Liver (tissue), 8 donors: ENCODE measurements at regions not wholly inside any gene's neighbourhood (a gene's known extent, or its start where the extent isn't known, plus 50 kb on each side); places are given as distances from the start of the nearest gene placed in this dataset.

Experiments used
- DNase-seq: peaks from one replicate; pipeline ENCODE4 v3.0.0-alpha.2; 2017; ENCODE audit warnings: low spot score
- H3K27ac ChIP-seq, 2 donors: one replicate each; pipeline ENCODE4 v1.7.0; 2013; ENCODE audit warnings: inconsistent platforms in 2 of 2, low read length in 2 of 2, control low read depth in 1 of 2, low read depth in 1 of 2, mild to moderate bottlenecking in 1 of 2
- H3K27me3 ChIP-seq, 4 donors: one replicate each; pipeline versions ENCODE4 v1.6.1 to v1.7.0; 2013; ENCODE audit warnings: low read length in 3 of 4, inconsistent platforms in 1 of 4, mild to moderate bottlenecking in 1 of 4, moderate library complexity in 1 of 4; ENCODE audit not compliant: control insufficient read depth in 4 of 4, insufficient read depth in 4 of 4
- H3K36me3 ChIP-seq, 4 donors: one replicate each; pipeline versions ENCODE4 v1.6.1 to v1.7.0; 2013; ENCODE audit warnings: low read length in 3 of 4, mild to moderate bottlenecking in 3 of 4, low read depth in 1 of 4, moderate library complexity in 1 of 4; ENCODE audit not compliant: control insufficient read depth in 4 of 4, insufficient read depth in 3 of 4
- H3K4me1 ChIP-seq, 4 donors: one replicate each; pipeline versions ENCODE4 v1.6.1 to v1.7.0; 2013; ENCODE audit warnings: low read length in 3 of 4, mild to moderate bottlenecking in 3 of 4, moderate library complexity in 1 of 4; ENCODE audit not compliant: control insufficient read depth in 4 of 4, insufficient read depth in 4 of 4
- H3K4me3 ChIP-seq, 3 donors: one replicate each; pipeline versions ENCODE4 v1.6.1 to v1.7.0; 2013; ENCODE audit warnings: low read length in 3 of 3, control low read depth in 1 of 3, low read depth in 1 of 3, mild to moderate bottlenecking in 1 of 3
- H3K9ac ChIP-seq, 2 donors: one replicate each; pipeline ENCODE4 v1.7.0; 2013; ENCODE audit warnings: low read length in 2 of 2, mild to moderate bottlenecking in 2 of 2, moderate library complexity in 2 of 2, control low read depth in 1 of 2, low read depth in 1 of 2
- H3K9me3 ChIP-seq, 4 donors: one replicate each; pipeline versions ENCODE4 v1.6.1 to v1.7.0; 2013; ENCODE audit warnings: low read length in 3 of 4; ENCODE audit not compliant: control insufficient read depth in 4 of 4
- ATF3 ChIP-seq: IDR thresholded peaks from 2 replicates; pipeline ENCODE4 v1.6.1; 2016; ENCODE audit warnings: antibody characterized with exemption
- CTCF ChIP-seq: fragments of 150-350 bp; IDR thresholded peaks from 2 replicates; pipeline ENCODE4 v1.5.1; 2017; ENCODE audit warnings: improper control_type of control experiment, low read depth, low read length; ENCODE audit not compliant: missing input control
- EGR1 ChIP-seq, 2 donors: IDR thresholded peaks; 2 replicates each; pipeline ENCODE4 v1.6.1; 2016 to 2018; ENCODE audit warnings: antibody characterized with exemption in 2 of 2, low read depth in 2 of 2
- FOXA1 ChIP-seq: IDR thresholded peaks from 2 replicates; pipeline ENCODE4 v1.6.1; 2016; ENCODE audit warnings: antibody characterized with exemption
- GABPA ChIP-seq, 2 donors: IDR thresholded peaks in 1 of 2; conservative IDR thresholded peaks in 1 of 2; 2 replicates each; pipeline ENCODE4 v1.6.1; 2016; ENCODE audit warnings: antibody characterized with exemption in 2 of 2, mild to moderate bottlenecking in 1 of 2, moderate library complexity in 1 of 2
- HNF4A ChIP-seq, 2 donors: conservative IDR thresholded peaks; 2 replicates each; pipeline ENCODE4 v1.6.1; 2016; ENCODE audit warnings: antibody characterized with exemption in 2 of 2, mild to moderate bottlenecking in 2 of 2
- HNF4G ChIP-seq: IDR thresholded peaks from 2 replicates; pipeline ENCODE4 v1.6.1; 2016; ENCODE audit warnings: antibody characterized with exemption
- JUND ChIP-seq, 2 donors: IDR thresholded peaks; 2 replicates each; pipeline ENCODE4 v1.6.1; 2016; ENCODE audit warnings: antibody characterized with exemption in 2 of 2
- MAX ChIP-seq: IDR thresholded peaks from 2 replicates; pipeline ENCODE4 v1.6.1; 2016; ENCODE audit warnings: antibody characterized with exemption
- NR2F2 ChIP-seq: IDR thresholded peaks from 2 replicates; pipeline ENCODE4 v1.6.1; 2016; ENCODE audit warnings: antibody characterized with exemption
- RAD21 ChIP-seq, 2 donors: IDR thresholded peaks; 2 replicates each; pipeline ENCODE4 v1.6.1; 2016; ENCODE audit warnings: antibody characterized with exemption in 2 of 2, mild to moderate bottlenecking in 2 of 2
- REST ChIP-seq: IDR thresholded peaks from 2 replicates; pipeline ENCODE4 v1.6.1; 2016; ENCODE audit warnings: antibody characterized with exemption, mild to moderate bottlenecking
- RXRA ChIP-seq, 2 donors: IDR thresholded peaks; 2 replicates each; pipeline ENCODE4 v1.6.1; 2017 to 2018; ENCODE audit warnings: antibody characterized with exemption in 2 of 2, mild to moderate bottlenecking in 1 of 2
- SP1 ChIP-seq: IDR thresholded peaks from 2 replicates; pipeline ENCODE4 v1.6.1; 2018; ENCODE audit warnings: antibody characterized with exemption, mild to moderate bottlenecking
- TAF1 ChIP-seq: conservative IDR thresholded peaks from 2 replicates; pipeline ENCODE4 v1.6.1; 2016; ENCODE audit warnings: antibody characterized with exemption, mild to moderate bottlenecking
- YY1 ChIP-seq: IDR thresholded peaks from 2 replicates; pipeline ENCODE4 v1.6.1; 2016; ENCODE audit warnings: antibody characterized with exemption, mild to moderate bottlenecking
- ZBTB33 ChIP-seq: IDR thresholded peaks from 2 replicates; pipeline ENCODE4 v1.6.1; 2016; ENCODE audit warnings: antibody characterized with exemption
- WGBS: extraction: QIAGEN DNeasy Blood & Tissue Kit; methylation state at CpG from one replicate; pipeline ENCODE4 v1.1.7; 2013; 5-methylcytosine and 5-hydroxymethylcytosine counted together
- donor health status: healthy.
- donor health status: healthy.
- donor health status: healthy.
- donor health status: healthy.
- donor health status: healthy.

GRCh38 chrX:20527041-20527440, 260.3 kb upstream of the RPS6KA3 start:
- no peak overlapping the region for H3K4me3 ChIP-seq
- DNase-seq = no peak
- peaks cover 0 to 6% (median 2%) of the 10 kb centered on the region in 4 donors for H3K4me1 ChIP-seq
- no peaks in the 10 kb centered on the region for H3K36me3 ChIP-seq
- H3K9ac ChIP-seq = no peak overlapping the region
- H3K27me3 ChIP-seq = no peaks in the 10 kb centered on the region
- no peaks in the 10 kb centered on the region for H3K9me3 ChIP-seq
- 46% methylated on average over 4 of the region's 4 CpGs for WGBS
- no peak overlapping the region for H3K27ac ChIP-seq
- TF ChIP-seq CTCF = no peak
- TF ChIP-seq SP1 = no peak
- TF ChIP-seq RXRA (IDR thresholded peaks at IDR 0.05) = no peak
- TF ChIP-seq ZBTB33 = no peak
- no peak for TF ChIP-seq YY1
- no peak for TF ChIP-seq NR2F2
- no peak for TF ChIP-seq RAD21 (IDR thresholded peaks at IDR 0.05)
- no peak for TF ChIP-seq MAX
- TF ChIP-seq EGR1 (IDR thresholded peaks at IDR 0.05; ENCODE audit: low read depth in 2 of 2) = no peak

GRCh38 chrX:20523626-20524312, 257.1 kb upstream of the RPS6KA3 start:
- Histone ChIP-seq H3K4me3 (no peak overlapping the region), H3K4me1 (peaks cover 0 to 2% (median 0%) of the 10 kb centered on the region in 4 donors), H3K27ac (no peak overlapping the region), H3K9ac (no peak overlapping the region), H3K36me3 (no peaks in the 10 kb centered on the region), H3K9me3 (no peaks in the 10 kb centered on the region), H3K27me3 (peaks cover 0 to 4% (median 0%) of the 10 kb centered on the region in 4 donors)
- DNase-seq = no peak
- WGBS = 70% methylated on average over 5 of the region's 5 CpGs
- TF ChIP-seq ATF3 (no peak), RAD21 (IDR thresholded peaks at IDR 0.05) (no peak), MAX (no peak), GABPA (IDR thresholded peaks at IDR 0.05 in 1 of 2, conservative IDR thresholded peaks at IDR 0.05 in 1 of 2) (no peak), REST (no peak), HNF4G (no peak), TAF1 (no peak), ZBTB33 (no peak), JUND (IDR thresholded peaks at IDR 0.05) (no peak), FOXA1 (no peak), SP1 (no peak), HNF4A (conservative IDR thresholded peaks at IDR 0.05) (no peak), CTCF (no peak)
